GM19328 (cell line): ENCODE measurements at regions not wholly inside any gene's neighbourhood (a gene's known extent, or its start where the extent isn't known, plus 50 kb on each side); places are given as distances from the start of the nearest gene placed in this dataset.

Source experiments
- ATAC-seq: cut with Tn5 transposase; IDR thresholded peaks from one replicate; pipeline ENCODE4 v1.9.1; 2021; ENCODE audit warnings: mild to moderate bottlenecking, moderate library complexity; ENCODE audit not compliant: unreplicated experiment

- ATAC-seq: no peak
Observed at GRCh38 chr12:107271523-107271922, 178.2 kb upstream of the CRY1 start.

GRCh38 chr12:107275530-107275929 is 182.2 kb upstream of the CRY1 start:
- ATAC-seq: no peak

- ATAC-seq: no peak
Observed at GRCh38 chr12:107277855-107278254, 184.5 kb upstream of the CRY1 start.

- ATAC-seq: no peak
Observed at GRCh38 chr12:107282628-107283027, 189.3 kb upstream of the CRY1 start.

- ATAC-seq: no peak
Observed at GRCh38 chr12:107283652-107284051, 190.3 kb upstream of the CRY1 start.

GRCh38 chr12:107284692-107285091 is 191.3 kb upstream of the CRY1 start:
- no peak for ATAC-seq

GRCh38 chr12:107287436-107288413 is 194.4 kb upstream of the CRY1 start:
- no peak for ATAC-seq

- no peak for ATAC-seq
Observed at GRCh38 chr12:107288414-107289127, 195.2 kb upstream of the CRY1 start.

- ATAC-seq: no peak
Observed at GRCh38 chr12:107291018-107291417, 197.7 kb upstream of the CRY1 start.

GRCh38 chr12:107296681-107297089 is 203.3 kb upstream of the CRY1 start:
- ATAC-seq: no peak

GRCh38 chr12:107302649-107303341 is 209.4 kb upstream of the CRY1 start:
- no peak for ATAC-seq

- ATAC-seq: no peak
Observed at GRCh38 chr12:107304588-107305532, 211.5 kb upstream of the CRY1 start.

GRCh38 chr12:107306141-107306659 is 212.9 kb upstream of the CRY1 start:
- ATAC-seq: no peak

- ATAC-seq: no peak
Observed at GRCh38 chr12:107308310-107308709, 215.0 kb upstream of the CRY1 start.

- ATAC-seq: no peak
Observed at GRCh38 chr12:107309020-107309419, 215.7 kb upstream of the CRY1 start.

- no peak for ATAC-seq
Observed at GRCh38 chr12:107310621-107311020, 217.3 kb upstream of the CRY1 start.

- ATAC-seq: no peak
Observed at GRCh38 chr12:107311682-107312081, 218.3 kb upstream of the CRY1 start.

GRCh38 chr12:107317751-107318555 is 224.6 kb upstream of the CRY1 start:
- no peak for ATAC-seq

GRCh38 chr12:107318556-107318805 is 225.1 kb upstream of the CRY1 start:
- ATAC-seq: no peak
